AG04450 (cell line): ENCODE measurements at regions not wholly inside any gene's neighbourhood (a gene's known extent, or its start where the extent isn't known, plus 50 kb on each side); places are given as distances from the start of the nearest gene placed in this dataset.
"Not testable (repeated sequence)": the region's sequence is repeated elsewhere in the genome, so short reads cannot be mapped to it uniquely, and the experiment has no call there.

Source experiments
- CTCF ChIA-PET: fragments of 300-600, 350-600 bp; formaldehyde crosslinking; extraction: SDS; loops from one replicate; lab custom pipeline; 2022; ENCODE audit warnings: antibody characterized with exemption, inconsistent platforms; lab: Charles Lee
- POLR2A ChIA-PET: fragments of 350-600 bp; formaldehyde crosslinking; extraction: SDS; loops from one replicate; lab custom pipeline; 2021; ENCODE audit warnings: antibody characterized with exemption, inconsistent platforms; lab: Yijun Ruan, JAX
- DNase-seq: peaks from one replicate; pipeline ENCODE4 v3.0.0-alpha.2; 2011; ENCODE audit warnings: low read depth, low spot score
- H3K27ac ChIP-seq: one replicate; pipeline ENCODE4 v1.5.1; 2012; ENCODE audit warnings: low read depth, low read length, control low read depth
- H3K27me3 ChIP-seq: one replicate; pipeline ENCODE4 v1.6.0; 2012; ENCODE audit warnings: low read length; ENCODE audit not compliant: control insufficient read depth, insufficient read depth
- H3K4me3 ChIP-seq: 2 replicates; pipeline ENCODE4 v1.5.1; 2011; ENCODE audit warnings: mild to moderate bottlenecking, low read depth, low read length, control low read depth
- H3K9me3 ChIP-seq: 2 replicates; pipeline ENCODE4 v1.5.1; 2012; ENCODE audit warnings: low read length; ENCODE audit not compliant: control insufficient read depth, insufficient read depth
- TF ChIP-seq, protein P1 (sequence below): IDR thresholded peaks from 2 replicates; pipeline ENCODE4 v1.5.1; 2011; ENCODE audit warnings: low read depth, low read length, control low read depth, inconsistent platforms

DNA sequence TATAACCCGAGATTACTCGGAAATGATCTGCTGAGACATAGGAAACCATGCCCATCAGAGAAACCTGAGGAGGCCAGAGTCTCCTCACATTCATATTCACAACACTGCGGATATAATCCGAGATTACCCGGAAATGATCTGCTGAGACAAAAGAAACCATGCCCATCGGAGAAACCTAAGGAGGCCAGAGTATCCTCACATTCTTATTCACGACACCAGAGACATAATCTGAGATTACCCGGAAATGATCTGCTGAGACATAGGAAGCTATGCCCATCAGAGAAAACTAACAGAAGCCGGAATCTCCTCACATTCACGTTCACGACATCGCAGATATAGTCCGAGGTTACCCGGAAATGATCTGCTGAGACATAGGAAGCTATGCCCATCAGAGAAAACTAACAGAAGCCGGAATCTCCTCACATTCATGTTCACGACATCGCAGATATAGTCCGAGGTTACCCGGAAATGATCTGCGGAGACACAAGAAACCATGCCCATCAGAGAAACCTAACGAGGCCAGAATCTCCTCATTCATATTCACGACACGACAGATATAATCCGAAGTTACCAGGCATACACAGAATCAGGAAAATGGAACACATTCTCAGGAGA lies 422.3 kb upstream of the AKR1E2 start:
- Histone ChIP-seq H3K9me3 (no peaks in the 10 kb centered on the region; the same call in 1 of the 2 replicates), H3K4me3 (no peak overlapping the region), H3K27ac (no peak overlapping the region), H3K27me3 (no peaks in the 10 kb centered on the region)
- TF ChIP-seq, protein P1, sequence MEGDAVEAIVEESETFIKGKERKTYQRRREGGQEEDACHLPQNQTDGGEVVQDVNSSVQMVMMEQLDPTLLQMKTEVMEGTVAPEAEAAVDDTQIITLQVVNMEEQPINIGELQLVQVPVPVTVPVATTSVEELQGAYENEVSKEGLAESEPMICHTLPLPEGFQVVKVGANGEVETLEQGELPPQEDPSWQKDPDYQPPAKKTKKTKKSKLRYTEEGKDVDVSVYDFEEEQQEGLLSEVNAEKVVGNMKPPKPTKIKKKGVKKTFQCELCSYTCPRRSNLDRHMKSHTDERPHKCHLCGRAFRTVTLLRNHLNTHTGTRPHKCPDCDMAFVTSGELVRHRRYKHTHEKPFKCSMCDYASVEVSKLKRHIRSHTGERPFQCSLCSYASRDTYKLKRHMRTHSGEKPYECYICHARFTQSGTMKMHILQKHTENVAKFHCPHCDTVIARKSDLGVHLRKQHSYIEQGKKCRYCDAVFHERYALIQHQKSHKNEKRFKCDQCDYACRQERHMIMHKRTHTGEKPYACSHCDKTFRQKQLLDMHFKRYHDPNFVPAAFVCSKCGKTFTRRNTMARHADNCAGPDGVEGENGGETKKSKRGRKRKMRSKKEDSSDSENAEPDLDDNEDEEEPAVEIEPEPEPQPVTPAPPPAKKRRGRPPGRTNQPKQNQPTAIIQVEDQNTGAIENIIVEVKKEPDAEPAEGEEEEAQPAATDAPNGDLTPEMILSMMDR: no peak
- no peak for DNase-seq
- ChIA-PET CTCF (no interaction called here), POLR2A (no interaction called here)

DNA sequence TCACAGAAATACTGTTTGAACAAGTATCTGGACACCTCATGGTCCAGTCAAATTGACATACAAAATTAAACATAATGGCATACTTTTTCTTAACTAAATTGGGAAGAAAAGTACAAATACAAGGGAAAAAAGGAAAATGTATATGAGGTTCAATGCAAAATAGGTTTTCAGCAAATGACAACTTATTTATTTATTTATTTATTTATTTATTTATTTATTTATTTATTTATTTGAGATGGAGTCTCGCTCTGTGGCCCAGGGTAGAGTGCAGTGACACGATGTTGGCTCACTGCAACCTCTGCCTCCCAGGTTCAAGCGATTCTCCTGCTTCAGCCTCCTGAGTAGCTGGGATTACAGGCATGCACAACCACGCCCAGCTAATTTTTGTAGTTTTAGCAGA lies 424.9 kb upstream of the AKR1E2 start:
- H3K9me3 ChIP-seq, H3K27me3 ChIP-seq, H3K4me3 ChIP-seq, H3K27ac ChIP-seq, CTCF ChIA-PET, DNase-seq: not testable (repeated sequence)
- POLR2A ChIA-PET: interaction anchor here (0.6 kb wide), 1 partner anchor 22 kb away, joined by 3 read pairs; no protein-coding TSS in a partner anchor

DNA sequence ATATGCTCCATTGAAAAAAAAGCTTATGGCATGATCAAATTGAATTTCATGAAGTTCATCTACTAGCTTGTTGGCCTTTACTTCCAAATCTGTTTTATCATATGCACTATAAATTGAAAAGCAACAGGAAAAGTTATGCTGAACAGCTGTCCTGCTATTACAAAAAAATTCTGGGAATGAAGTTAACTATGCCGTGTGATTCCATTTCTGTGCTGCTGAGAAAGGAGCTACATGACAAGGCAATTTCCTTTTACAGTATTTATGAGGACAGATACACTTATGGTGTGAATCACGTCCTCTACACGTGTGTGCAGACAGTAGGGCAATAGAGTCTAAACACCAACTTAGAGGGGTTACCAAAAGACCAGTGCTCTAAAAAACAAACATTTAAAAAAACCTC lies 426.5 kb upstream of the AKR1E2 start:
- H3K4me3 ChIP-seq: no peak overlapping the region
- no peaks in the 10 kb centered on the region for H3K27me3 ChIP-seq
- H3K27ac ChIP-seq: no peak overlapping the region
- H3K9me3 ChIP-seq: no peaks in the 10 kb centered on the region; the same call in 1 of the 2 replicates
- TF ChIP-seq, protein P1: no peak
- DNase-seq: no peak
- ChIA-PET POLR2A (no interaction called here), CTCF (interaction anchor here (0.5 to 0.9 kb wide), 2 partner anchors 40 to 371 kb away, joined by 3 read pairs; no protein-coding TSS in a partner anchor)

DNA sequence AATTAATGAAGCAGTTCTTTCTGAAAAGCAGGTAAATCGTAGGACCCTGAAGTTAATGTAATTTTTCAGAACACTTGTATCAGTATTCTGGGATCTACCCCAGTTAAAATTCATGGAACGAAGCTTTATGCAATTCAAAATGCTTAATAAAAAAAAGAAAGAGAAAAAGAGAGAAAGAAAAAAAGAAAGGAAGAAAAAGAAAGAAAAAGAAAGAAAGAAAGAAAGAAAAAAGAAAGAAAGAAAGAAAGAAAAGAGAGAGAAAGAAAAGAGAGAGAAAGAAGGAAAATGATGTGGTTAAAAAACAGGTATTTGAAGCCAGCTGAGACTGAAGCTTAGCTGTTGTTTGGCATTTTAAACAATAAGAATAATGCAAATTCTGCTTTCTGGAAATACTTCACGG lies 427.4 kb upstream of the AKR1E2 start:
- no peak overlapping the region for H3K27ac ChIP-seq
- no peaks in the 10 kb centered on the region; the same call in 1 of the 2 replicates for H3K9me3 ChIP-seq
- no peaks in the 10 kb centered on the region for H3K27me3 ChIP-seq
- POLR2A ChIA-PET: no interaction called here
- TF ChIP-seq, protein P1: no peak
- CTCF ChIA-PET: no interaction called here
- DNase-seq: no peak
- H3K4me3 ChIP-seq: no peak overlapping the region

DNA sequence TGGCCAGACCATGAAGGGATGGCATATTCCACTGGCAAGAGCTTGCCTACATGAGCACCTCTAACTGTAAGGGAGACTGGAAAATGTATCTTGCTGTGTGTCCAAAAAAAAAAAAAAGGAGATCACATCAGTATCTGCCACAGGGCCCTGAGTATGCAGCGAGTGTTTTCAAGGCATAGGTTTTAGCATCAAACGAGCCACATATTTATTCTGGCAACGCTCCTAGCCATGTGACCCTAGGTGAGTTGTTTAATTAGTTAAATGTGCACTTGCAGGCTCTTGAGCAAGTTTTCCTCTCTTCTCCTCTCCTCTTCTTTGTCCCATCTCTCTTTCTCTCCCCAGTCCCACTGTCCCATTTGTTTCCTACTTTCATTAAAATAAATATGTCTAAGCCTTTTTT lies 428.7 kb upstream of the AKR1E2 start:
- POLR2A ChIA-PET: no interaction called here
- Histone ChIP-seq H3K27ac (no peak overlapping the region), H3K4me3 (no peak overlapping the region), H3K27me3 (no peaks in the 10 kb centered on the region), H3K9me3 (no peaks in the 10 kb centered on the region)
- TF ChIP-seq, protein P1: no peak
- CTCF ChIA-PET: no interaction called here
- no peak for DNase-seq
